HG03064 (cell line): ENCODE measurements at regions not wholly inside any gene's neighbourhood (a gene's known extent, or its start where the extent isn't known, plus 50 kb on each side); places are given as distances from the start of the nearest gene placed in this dataset.
"Not testable (repeated sequence)": the region's sequence is repeated elsewhere in the genome, so short reads cannot be mapped to it uniquely, and the experiment has no call there.

Experiments used
- ATAC-seq: cut with Tn5 transposase; IDR thresholded peaks from one replicate; pipeline ENCODE4 v1.9.1; 2021; ENCODE audit warnings: low read depth; ENCODE audit not compliant: unreplicated experiment

DNA sequence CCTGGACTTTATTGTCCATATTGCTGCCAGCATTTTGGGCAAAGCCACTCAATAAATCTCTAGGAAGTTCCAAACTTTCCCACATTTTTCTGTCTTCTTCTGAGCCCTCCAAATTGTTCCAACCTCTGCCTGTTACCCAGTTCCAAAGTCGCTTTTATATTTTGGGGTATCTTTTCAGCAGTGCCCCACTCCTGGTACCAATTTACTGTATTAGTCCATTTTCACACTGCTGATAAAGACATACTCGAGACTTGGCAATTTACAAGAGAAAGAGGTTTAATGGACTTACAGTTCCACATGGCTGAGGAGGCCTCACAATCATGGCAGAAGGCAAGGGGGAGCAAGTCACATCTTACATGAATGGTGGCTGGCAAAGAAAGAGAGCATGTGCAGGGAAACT, 53.4 kb downstream of the AHSP start:
- not testable (repeated sequence) for ATAC-seq

DNA sequence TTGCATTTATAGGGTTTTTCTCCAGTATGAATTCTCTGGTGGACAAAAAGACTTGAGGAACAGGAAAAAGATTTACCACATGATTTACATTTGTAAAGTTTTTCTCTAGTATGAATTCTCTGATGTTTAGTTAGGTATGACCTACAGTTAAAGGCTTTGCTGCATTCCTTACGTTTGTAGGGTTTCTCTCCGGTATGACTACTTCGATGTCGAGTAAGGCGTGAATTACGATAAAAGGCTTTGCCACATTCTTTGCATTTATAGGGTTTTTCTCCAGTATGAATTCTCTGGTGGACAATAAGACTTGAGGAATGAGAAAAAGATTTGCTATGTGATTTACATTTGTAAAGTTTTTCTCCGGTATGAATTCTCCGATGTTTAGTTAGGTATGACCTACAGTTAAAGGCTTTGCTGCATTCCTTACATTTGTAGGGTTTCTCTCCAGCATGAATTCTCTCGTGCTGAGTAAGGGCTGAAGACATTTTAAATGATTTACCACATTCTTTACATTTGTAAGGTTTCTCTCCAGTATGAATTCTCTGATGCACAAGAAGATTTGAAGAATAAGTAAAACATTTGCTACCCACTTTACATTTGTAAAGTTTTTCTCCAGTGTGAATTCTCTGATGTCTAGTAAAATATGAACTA, 74.2 kb downstream of the AHSP start:
- not testable (repeated sequence) for ATAC-seq

DNA sequence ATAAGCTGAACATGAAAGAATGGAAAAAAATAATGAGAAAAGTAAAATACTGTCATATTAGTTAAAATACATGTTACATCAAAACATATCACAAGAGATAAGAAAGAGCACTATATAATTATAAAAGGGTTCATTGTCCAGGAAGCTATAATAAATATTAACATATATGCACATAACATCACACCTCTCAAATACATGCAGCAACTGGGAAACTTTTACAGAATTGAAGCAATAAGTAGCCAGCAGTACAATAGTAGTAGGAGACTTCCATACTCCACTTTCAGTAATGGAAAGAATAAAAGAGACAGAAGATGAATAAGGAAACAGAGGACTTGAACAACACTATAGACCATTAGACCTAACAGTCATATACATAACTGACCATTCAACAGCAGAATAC, 90.4 kb downstream of the AHSP start:
- ATAC-seq: no peak

DNA sequence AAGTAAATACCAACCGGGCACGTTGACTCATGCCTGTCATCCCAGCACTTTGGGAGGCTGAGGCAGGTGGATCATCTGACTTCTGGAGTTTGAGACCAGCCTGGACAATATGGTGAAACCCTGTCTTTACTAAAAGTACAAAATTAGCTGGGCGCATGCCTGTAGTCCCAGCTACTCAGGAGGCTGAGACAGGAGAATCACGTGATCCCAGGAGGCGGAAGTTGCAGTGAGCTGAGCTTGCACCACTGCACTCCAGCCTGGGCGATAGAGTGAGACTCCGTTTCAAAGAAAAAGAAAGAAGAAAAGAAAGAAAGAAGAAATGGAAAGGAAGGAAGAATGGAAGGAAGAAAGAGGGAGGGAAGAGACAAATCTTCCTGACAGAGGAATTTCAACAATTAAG, 108.7 kb downstream of the AHSP start:
- no peak for ATAC-seq

DNA sequence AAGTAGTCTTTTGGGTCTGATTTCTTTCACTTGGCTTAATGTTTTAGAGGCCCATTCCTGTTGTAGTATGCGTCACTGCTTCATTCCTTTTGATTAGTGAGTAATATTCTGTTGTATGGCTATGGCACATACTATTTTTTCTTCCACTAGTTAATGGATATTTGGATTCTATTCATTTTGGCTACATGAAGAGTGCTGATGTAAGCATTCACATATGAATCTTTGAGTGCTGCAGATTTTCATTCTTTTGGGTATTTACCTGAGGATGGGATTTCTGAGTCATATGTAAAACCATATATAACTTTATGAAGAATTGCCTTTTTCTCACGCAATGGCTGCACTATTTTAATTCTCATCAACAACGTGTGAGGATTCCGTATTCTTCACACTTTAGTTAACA, 113.6 kb downstream of the AHSP start:
- ATAC-seq: no peak

DNA sequence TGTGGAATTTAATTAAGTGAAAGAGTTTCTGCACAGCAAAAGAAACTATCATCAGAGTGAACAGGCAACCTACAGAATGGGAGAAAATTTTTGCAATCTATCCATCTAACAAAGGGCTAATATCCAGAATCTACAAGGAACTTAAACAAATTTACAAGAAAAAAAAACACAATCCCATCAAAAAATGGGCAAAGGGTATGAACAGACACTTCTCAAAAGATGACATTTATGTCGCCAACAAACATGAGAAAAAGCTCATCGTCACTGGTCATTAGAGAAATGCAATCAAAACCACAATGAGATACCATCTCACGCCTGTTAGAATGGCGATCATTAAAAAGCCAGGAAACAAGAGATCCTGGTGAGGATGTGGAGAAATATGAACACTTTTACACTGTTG, 128.0 kb downstream of the AHSP start:
- not testable (repeated sequence) for ATAC-seq

DNA sequence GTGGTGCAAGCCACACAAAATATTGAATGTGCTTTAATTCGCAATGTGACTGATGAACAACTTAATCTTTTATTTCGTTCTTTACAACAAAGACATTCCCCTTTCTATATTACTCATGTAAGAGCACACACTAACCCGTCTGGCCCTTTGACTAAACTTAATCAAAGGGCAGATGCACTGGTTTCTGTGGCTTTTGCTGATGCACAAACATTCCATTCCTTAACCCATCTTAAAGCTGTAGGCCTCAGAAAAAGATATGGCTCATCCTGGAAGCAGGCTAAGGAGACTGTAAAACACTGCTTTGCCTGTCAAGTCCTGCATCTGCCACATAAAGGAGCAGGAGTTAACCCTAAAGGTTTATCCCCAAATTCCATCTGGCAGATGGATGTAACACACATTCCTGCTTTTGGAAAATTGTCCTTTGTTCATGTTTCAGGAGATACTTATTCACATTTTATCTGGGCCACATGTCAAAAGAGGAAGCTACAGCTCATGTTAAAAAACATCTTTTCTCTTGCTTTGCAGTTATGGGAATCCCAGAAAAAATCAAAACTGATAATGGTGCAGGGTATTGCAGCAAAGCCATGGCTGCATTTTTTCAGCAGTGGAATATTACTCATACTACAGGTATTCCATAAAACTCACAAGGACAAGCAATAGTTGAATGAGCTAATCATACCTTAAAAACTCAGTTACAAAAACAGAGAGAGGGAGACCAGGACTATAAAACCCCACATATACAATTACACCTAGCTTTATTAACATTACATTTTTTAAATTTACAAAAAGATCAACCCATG, 137.2 kb downstream of the AHSP start:
- ATAC-seq: no peak

DNA sequence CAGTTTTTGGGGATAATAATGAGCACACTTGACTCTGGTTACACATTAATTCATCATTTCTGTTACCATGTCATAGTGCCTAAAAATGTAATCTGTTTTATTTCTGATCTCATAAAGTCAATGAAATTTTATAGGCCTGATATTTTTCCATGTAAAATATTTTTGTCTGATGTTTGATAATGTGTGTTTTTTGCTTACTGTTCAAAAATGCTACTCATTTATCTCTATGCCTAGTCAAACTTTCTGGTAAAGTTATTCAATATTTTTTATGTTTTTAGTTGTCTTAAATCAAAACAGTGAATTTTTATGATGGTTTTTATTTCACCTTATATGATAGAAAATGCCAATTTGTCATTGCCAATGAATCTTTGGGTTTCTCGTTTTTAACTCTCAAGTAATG, 147.0 kb downstream of the AHSP start:
- ATAC-seq: no peak

DNA sequence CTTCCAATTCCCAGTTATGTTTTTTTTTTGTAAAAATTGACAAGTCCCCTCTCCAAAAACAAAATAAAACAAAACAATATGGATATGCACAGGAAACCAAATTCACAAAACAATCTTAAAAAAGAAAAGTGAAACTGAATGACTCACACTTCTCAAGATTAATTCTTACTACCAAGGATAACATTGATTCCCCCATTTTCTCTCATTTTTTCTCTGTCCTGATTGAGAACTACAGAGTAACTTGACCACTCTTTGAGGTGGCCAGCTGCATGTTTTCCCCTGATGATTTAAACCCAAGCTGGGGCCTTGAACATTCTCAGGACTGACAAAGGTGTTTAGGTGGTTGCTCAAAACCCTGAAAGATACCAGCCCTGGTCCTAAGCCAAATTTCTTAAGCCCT, 149.0 kb downstream of the AHSP start:
- ATAC-seq: no peak

DNA sequence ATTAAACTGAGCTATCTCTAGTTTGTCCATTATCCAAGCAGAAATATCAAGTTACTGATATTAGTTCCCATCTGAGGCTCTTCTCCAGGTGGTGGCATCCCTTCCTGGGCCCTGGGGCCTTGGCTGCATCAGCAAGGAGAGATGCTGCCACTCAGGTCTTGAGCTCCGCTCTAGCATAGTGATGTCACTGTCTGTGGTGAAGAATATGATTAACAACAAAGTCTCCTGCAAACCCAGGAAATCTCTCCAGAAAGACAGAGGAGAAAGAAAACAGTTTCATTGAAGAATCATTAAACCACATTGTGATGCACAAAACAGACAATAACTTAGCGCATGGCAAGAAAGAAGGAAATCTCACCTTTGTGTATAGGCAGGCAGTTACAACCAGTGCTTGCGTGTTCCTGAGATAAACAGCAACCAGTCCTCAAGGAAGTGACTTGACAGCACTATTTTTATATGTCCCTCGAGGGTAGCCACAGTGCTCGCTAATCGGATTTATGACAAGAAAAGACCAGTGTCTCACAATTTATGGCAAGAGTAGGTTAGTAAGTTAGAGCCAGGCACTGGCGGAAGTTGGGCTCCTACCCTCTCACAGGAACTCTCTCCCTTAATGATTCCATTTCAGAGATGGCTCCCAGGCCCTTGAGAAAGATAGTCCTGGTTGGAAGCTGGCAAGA, 151.1 kb downstream of the AHSP start:
- ATAC-seq: no peak

DNA sequence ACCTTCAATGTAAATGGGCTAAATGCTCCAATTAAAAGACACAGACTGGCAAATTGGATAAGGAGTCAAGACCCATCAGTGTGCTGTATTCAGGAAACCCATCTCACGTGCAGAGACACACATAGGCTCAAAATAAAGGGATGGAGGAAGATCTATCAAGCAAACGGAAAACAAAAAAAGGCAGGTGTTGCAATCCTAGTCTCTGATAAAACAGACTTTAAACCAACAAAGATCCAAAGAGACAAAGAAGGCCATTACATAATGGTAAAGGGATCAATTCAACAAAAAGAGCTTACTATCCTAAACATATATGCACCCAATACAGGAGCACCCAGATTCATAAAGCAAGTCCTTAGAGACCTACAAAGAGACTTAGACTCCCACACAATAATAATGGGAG, 161.6 kb downstream of the AHSP start:
- not testable (repeated sequence) for ATAC-seq

DNA sequence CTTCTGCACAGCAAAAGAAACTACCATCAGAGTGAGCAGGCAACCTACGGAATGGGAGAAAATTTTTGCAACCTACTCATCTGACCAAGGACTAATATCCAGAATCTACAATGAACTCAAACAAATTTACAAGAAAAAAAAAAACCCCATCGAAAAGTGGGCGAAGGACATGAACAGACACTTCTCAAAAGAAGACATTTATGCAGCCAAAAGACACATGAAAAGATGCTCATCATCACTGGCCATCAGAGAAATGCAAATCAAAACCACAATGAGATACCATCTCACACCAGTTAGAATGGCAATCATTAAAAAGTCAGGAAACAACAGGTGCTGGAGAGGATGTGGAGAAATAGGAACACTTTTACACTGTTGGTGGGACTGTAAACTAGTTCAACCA, 164.6 kb downstream of the AHSP start:
- ATAC-seq: not testable (repeated sequence)

DNA sequence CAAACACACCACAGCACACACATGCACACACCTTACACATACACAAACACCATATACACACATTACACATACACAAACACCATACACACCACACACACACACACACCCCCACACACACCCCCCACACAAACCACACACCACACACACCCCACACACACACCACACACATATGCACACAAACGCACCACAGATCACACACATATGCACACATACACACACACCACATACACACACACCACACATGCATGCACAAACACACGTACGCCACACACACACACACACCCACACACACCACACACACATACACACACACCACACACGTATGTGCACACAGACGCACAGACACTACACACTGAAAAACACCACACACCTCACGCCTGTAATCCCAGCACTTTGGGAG, 166.0 kb downstream of the AHSP start:
- no peak for ATAC-seq

DNA sequence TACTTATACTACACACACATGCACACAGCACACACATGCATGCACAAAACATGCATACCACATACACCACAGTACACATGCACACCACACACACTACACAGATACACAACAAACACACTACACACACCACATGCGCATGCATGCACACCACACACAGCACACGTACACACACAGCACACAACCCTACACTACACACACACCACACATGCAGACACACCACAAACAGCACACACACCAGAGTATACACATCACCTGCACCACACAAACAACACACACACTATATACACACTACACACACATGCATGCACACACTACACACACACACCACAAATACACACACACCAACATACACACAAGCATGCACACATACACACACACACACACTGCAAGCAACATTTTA, 166.8 kb downstream of the AHSP start:
- ATAC-seq: no peak

DNA sequence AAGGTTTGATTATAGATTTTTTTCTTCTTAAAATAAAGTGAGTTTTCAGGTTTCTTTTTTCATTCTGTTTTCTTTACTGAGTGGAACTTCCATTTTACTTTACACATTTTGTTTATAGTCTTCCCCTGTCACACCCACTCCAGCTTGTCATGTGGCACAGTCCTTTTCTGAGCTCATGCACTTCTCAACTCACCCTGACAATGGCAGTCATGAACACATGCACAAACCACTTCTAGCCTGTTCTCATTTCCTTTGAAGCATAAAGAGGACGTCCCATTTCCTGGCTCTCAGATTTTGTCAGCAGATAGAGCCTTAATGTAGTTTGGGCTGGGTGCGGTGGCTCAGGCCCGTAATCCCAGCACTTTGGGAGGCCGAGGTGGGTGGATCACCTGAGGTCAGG, 168.0 kb downstream of the AHSP start:
- ATAC-seq: no peak

DNA sequence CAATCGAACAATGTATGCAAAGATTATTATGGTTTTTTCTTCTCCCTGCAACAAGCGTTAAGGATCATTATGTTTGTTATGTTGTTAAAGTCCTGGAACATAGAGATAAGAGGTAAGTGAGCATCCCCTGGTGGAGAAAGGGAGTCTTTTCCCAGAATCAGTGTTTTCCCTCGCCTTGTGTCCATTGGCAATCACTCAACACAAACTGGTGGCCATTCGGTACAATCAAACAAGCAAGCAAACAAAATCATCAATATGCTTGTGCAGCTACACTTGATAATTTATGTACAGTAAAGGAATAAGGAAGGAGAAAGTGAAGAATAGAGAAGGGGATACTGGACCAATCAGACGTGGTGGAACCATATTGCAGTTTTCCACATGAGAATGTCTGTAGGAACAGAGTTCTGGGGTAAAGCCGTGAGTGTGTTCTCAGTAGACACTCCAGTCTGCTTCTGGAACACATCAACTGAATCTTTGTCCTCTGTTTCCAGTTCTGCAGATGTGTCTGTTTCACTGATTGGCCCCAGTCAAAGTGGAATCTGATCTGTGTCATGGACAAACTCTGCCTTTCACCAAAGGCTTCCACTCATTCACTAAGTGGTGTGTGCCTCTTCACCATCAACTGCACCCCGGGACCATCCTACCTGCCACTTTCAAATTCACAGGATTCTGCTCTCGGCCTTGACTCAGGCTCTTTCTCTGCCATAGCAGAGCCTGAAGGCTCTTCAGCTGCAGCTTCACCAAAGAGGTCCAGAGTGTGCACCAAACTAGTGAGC, 169.5 kb downstream of the AHSP start:
- ATAC-seq: no peak

DNA sequence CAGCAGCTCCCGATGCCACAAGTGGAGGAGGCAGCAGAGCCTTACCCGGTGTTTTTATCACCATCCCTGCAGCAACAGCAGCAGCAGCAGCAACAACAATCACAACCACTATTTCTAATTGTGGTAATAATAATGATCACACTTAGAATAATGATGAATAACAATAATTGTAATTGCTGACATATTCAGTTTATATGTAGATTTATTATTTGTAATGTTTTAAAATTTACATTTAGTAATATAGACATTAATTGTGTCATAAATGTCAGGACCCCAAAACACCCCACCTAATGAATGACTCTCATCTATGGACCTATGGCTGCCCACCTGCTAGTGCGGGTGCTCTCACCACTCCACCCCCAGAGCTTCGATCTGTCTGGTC, 170.0 kb downstream of the AHSP start:
- ATAC-seq: no peak

DNA sequence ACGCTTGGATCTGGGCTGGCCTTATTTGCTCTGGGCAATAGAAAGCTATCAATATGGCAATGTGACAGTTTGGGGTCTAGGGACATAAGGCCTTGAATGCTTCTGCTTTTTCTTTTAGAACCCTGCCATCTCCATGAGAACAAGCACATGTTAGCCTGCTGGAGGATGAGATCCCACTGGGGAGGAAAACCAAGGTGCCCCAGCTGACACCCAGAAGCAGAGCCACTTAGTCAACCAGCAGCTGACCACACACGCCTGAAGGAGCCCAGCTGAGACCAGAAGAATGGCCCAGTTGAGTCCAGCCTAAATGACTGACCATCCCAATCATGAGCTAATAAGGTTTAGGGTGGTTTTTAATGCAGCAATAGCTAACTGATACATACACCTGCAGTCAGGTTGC, 171.2 kb downstream of the AHSP start:
- no peak for ATAC-seq

DNA sequence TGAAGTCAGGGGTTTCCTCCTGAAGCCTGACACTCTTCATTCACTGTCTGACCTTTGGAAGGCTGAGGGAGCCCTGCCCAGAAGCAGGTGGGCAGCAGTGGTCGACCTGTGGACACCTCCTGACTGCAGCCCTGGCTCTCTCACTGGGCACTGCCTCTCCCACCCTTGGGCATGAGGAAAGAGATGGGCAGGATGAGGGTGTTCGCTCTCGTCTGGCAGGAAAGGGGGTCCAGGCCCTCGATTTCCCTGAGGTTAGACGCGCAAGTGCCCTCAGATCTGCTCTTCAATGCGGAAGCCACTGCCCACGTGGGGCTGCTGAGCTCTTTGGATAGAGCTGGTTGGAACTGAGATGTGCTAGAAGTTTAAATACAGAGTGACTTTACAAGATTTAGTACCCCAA, 171.9 kb downstream of the AHSP start:
- no peak for ATAC-seq

DNA sequence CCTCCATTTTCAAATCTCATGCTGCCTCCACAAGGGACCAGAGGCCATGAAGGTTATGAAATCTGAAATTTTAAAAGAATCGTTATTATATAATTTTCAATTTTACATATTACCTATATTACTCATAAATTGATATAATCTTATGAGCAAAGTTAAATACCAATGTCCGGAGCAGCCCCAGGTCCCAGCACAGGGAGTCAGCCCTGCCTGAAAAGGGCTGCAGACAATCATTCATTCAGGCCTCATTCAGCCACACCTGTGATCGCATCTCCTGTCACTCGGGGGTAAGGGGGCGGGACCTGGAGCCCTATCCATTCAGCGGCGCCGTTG, 172.5 kb downstream of the AHSP start:
- peak; percentile 85 for ATAC-seq
